GM12864 (cell line): ENCODE measurements at regions not wholly inside any gene's neighbourhood (a gene's known extent, or its start where the extent isn't known, plus 50 kb on each side); places are given as distances from the start of the nearest gene placed in this dataset.

ENCODE experiments used
- DNase-seq: peaks from one replicate; pipeline ENCODE4 v3.0.0-alpha.2; 2011; ENCODE audit warnings: low read depth
- H3K4me3 ChIP-seq: 2 replicates; pipeline ENCODE4 v1.5.1; 2011; ENCODE audit warnings: mild to moderate bottlenecking, low read depth, low read length, control low read depth
- CTCF ChIP-seq: IDR thresholded peaks from 2 replicates; pipeline ENCODE4 v1.5.1; 2011; ENCODE audit warnings: low read depth, mild to moderate bottlenecking, moderate library complexity, low read length, control low read depth, inconsistent platforms; ENCODE audit errors: missing control alignments

- no peak overlapping the region for H3K4me3 ChIP-seq
- no peak for TF ChIP-seq CTCF
- no peak for DNase-seq
Measured at GRCh38 chr5:124130816-124131215, 615.6 kb downstream of the ZNF608 start.

GRCh38 chr5:124128867-124129266 is 616.9 kb downstream of the CSNK1G3 start:
- H3K4me3 ChIP-seq = no peak overlapping the region
- no peak for TF ChIP-seq CTCF
- no peak for DNase-seq

- no peak for DNase-seq
- no peak for TF ChIP-seq CTCF
Measured at GRCh38 chr5:124126504-124127217, 614.7 kb downstream of the CSNK1G3 start.

GRCh38 chr5:124124711-124125229 is 612.8 kb downstream of the CSNK1G3 start:
- no peak overlapping the region for H3K4me3 ChIP-seq
- no peak for DNase-seq
- TF ChIP-seq CTCF = no peak

More at GRCh38 chr5:124126504-124127217, 614.7 kb downstream of the CSNK1G3 start:
- H3K4me3 ChIP-seq = no peak overlapping the region

- no peak for DNase-seq
- H3K4me3 ChIP-seq = no peak overlapping the region
- TF ChIP-seq CTCF = no peak
Measured at GRCh38 chr5:124121198-124121597, 609.2 kb downstream of the CSNK1G3 start.

GRCh38 chr5:124114911-124115310 is 602.9 kb downstream of the CSNK1G3 start:
- no peak for DNase-seq
- TF ChIP-seq CTCF = no peak

GRCh38 chr5:124111886-124112285 is 599.9 kb downstream of the CSNK1G3 start:
- DNase-seq = no peak
- TF ChIP-seq CTCF = no peak

More at GRCh38 chr5:124114911-124115310, 602.9 kb downstream of the CSNK1G3 start:
- H3K4me3 ChIP-seq = no peak overlapping the region

More at GRCh38 chr5:124111886-124112285, 599.9 kb downstream of the CSNK1G3 start:
- no peak overlapping the region for H3K4me3 ChIP-seq
